ENCODE measurements at regions not wholly inside any gene's neighbourhood (a gene's known extent, or its start where the extent isn't known, plus 50 kb on each side); places are given as distances from the start of the nearest gene placed in this dataset.

- TF ChIP-seq TCF7 (IDR thresholded peaks at IDR 0.05; ENCODE audit: borderline replicate concordance) = no peak
- TF ChIP-seq RELA (IDR thresholded peaks at IDR 0.05; ENCODE audit: borderline replicate concordance, partially characterized antibody) = no peak
- no peak for TF ChIP-seq ZNF622 (IDR thresholded peaks at IDR 0.05)
- no peak for TF ChIP-seq RB1 (IDR thresholded peaks at IDR 0.05; ENCODE audit: borderline replicate concordance)
- no peak for TF ChIP-seq ESRRA (IDR thresholded peaks at IDR 0.05; ENCODE audit: low read length)
- TF ChIP-seq, protein P1, sequence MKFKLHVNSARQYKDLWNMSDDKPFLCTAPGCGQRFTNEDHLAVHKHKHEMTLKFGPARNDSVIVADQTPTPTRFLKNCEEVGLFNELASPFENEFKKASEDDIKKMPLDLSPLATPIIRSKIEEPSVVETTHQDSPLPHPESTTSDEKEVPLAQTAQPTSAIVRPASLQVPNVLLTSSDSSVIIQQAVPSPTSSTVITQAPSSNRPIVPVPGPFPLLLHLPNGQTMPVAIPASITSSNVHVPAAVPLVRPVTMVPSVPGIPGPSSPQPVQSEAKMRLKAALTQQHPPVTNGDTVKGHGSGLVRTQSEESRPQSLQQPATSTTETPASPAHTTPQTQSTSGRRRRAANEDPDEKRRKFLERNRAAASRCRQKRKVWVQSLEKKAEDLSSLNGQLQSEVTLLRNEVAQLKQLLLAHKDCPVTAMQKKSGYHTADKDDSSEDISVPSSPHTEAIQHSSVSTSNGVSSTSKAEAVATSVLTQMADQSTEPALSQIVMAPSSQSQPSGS (IDR thresholded peaks at IDR 0.05; ENCODE audit: low read length) = no peak
- no peak for TF ChIP-seq HDAC6 (IDR thresholded peaks at IDR 0.05; ENCODE audit: unreplicated experiment)
- TF ChIP-seq FOXK2 (IDR thresholded peaks at IDR 0.05) = no peak
- no peak for TF ChIP-seq WRNIP1 (IDR thresholded peaks at IDR 0.05; ENCODE audit: borderline replicate concordance, low read depth, low read length)
These were observed 82.6 kb upstream of the SLITRK2 start (continued) for GRCh38 chrX:145735036-145735435.

GRCh38 chrX:145751943-145752342 is 65.7 kb upstream of the SLITRK2 start:
- in situ Hi-C loops (cut with MboI) = no loop called here
- SMC1A ChIA-PET (ENCODE audit: uncharacterized antibody, unreplicated experiment) = interaction anchor here (0.6 to 1.7 kb wide), 5 partner anchors 9 to 363 kb away, joined by 3 to 6 read pairs (median 3); no protein-coding TSS in a partner anchor
- TF ChIP-seq CTCF (IDR thresholded peaks at IDR 0.05 in 2 of 3, conservative IDR thresholded peaks at IDR 0.05 in 1 of 3; ENCODE audit: control insufficient read depth in 2 of 3, extremely low read depth in 1 of 3, insufficient read depth in 1 of 3, low read depth in 3 of 3, low read length in 3 of 3) (no peak), JUNB (IDR thresholded peaks at IDR 0.05) (no peak), SMC3 (IDR thresholded peaks at IDR 0.05; ENCODE audit: borderline replicate concordance, low read length) (no peak), RUNX3 (IDR thresholded peaks at IDR 0.05; ENCODE audit: low read length) (no peak), YBX1 (IDR thresholded peaks at IDR 0.05) (no peak), NFYB (IDR thresholded peaks at IDR 0.05; ENCODE audit: insufficient read depth, low read depth, low read length) (no peak), SREBF1 (IDR thresholded peaks at IDR 0.05; ENCODE audit: low read length) (no peak), STAT1 (conservative IDR thresholded peaks at IDR 0.05) (no peak), ZNF207 (IDR thresholded peaks at IDR 0.05; ENCODE audit: borderline replicate concordance) (no peak), ZSCAN29 (IDR thresholded peaks at IDR 0.05) (no peak), CHD2 (IDR thresholded peaks at IDR 0.05; ENCODE audit: borderline replicate concordance, low read depth, low read length) (no peak), CBFB (IDR thresholded peaks at IDR 0.05; ENCODE audit: low read depth) (no peak), TBL1XR1 (IDR thresholded peaks at IDR 0.05; ENCODE audit: low read depth, low read length) (no peak), CHD1 (IDR thresholded peaks at IDR 0.05; ENCODE audit: low read depth, low read length) (no peak), MTA2 (IDR thresholded peaks at IDR 0.05; ENCODE audit: low read depth) (no peak), NRF1 (conservative IDR thresholded peaks at IDR 0.05; ENCODE audit: low read depth, low read length) (no peak)
- TF ChIP-seq, protein P2, sequence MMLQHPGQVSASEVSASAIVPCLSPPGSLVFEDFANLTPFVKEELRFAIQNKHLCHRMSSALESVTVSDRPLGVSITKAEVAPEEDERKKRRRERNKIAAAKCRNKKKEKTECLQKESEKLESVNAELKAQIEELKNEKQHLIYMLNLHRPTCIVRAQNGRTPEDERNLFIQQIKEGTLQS (IDR thresholded peaks at IDR 0.05; ENCODE audit: borderline replicate concordance, extremely low read depth, low read depth, low read length) = no peak

More at GRCh38 chrX:145751943-145752342, 65.7 kb upstream of the SLITRK2 start:
- ChIA-PET RAD21 (ENCODE audit: unreplicated experiment) (no interaction called here), CTCF (no interaction called here), POLR2A (no interaction called here)
- Histone ChIP-seq H3K4me3 (no peak overlapping the region), H3K79me2 (ENCODE audit: control insufficient read depth, insufficient read depth, low read length) (no peaks in the 10 kb centered on the region), H3K4me1 (ENCODE audit: control insufficient read depth, insufficient read depth, low read length) (no peaks in the 10 kb centered on the region), H3K27ac (ENCODE audit: control insufficient read depth, insufficient read depth) (no peak overlapping the region), H4K20me1 (ENCODE audit: control insufficient read depth, insufficient read depth) (no peaks in the 10 kb centered on the region), H3K4me2 (ENCODE audit: control insufficient read depth, insufficient read depth) (no peak overlapping the region), H3K9me3 (replicated peaks; ENCODE audit: control insufficient read depth, insufficient read depth, low read length) (no peaks in the 10 kb centered on the region), H3K36me3 (ENCODE audit: control insufficient read depth in 2 of 2, insufficient read depth in 2 of 2, low read length in 1 of 2) (no peaks in the 10 kb centered on the region), H3K9ac (ENCODE audit: control insufficient read depth, insufficient read depth, low read length) (no peak overlapping the region), H2AFZ (ENCODE audit: control insufficient read depth, low read depth, low read length) (no peak overlapping the region), H3K27me3 (replicated peaks in 1 of 2; ENCODE audit: control insufficient read depth in 2 of 2, insufficient read depth in 2 of 2, low read length in 1 of 2) (no peaks in the 10 kb centered on the region)
- no TSS peak for BruUV-seq (replicated peaks)
- WGBS (ENCODE audit: insufficient coverage, insufficient replicate concordance, low lambda C conversion rate, missing lambda C conversion rate) = 3% methylated on average over 2 of the region's 2 CpGs
- ATAC-seq = no peak
- FAIRE-seq = no peak
- no peak for DNase-seq (ENCODE audit: low read depth, low spot score)
- intact Hi-C loops (cut with micrococcal nuclease; ENCODE audit: unreplicated experiment) = no loop called here

All from GM12878 (cell line).